HG02623 (cell line): ENCODE measurements at regions not wholly inside any gene's neighbourhood (a gene's known extent, or its start where the extent isn't known, plus 50 kb on each side); places are given as distances from the start of the nearest gene placed in this dataset.
"Not testable (repeated sequence)": the region's sequence is repeated elsewhere in the genome, so short reads cannot be mapped to it uniquely, and the experiment has no call there.

ENCODE experiments used
- ATAC-seq: cut with Tn5 transposase; IDR thresholded peaks from one replicate; pipeline ENCODE4 v1.9.1; 2021; ENCODE audit warnings: moderate library complexity; ENCODE audit not compliant: unreplicated experiment

DNA sequence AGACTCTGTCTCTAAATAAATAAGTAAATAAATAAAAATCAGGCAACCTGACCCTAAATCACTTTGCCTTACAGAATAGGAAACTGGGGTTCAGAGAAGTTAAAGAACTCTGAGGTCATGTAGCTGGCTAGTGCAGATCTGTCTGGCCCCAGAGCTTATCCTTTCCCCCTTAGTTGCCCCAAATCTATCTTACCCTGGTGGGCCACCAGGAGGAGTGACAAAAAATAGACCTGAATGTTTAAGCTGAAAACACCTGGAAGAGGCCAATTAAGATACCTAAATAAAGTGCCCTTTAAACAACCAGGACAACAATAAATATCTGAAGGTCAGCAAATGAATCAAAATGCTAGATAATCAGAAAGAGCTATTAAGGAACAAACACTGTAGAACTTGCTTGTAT, 59.7 kb downstream of the TEX35 start:
- no peak for ATAC-seq

DNA sequence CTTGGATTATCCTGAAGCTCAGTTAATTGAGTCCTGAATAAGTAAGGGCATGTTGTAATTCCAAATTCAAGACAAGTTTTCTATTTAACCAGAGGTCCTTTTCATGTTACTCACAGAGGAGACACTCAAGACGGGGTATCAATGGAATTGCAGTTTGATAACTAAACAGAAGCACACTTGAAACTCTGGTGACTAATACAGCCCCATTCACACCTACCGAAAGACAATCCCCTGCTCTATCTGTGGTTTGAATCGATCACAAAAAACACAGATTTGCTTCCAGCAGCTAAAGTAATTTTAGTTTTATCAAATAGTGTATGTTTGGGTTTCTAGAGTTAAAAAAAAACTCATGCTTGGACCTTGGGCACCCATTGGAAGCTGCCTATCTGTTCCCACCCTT, 60.4 kb downstream of the TEX35 start:
- ATAC-seq: no peak

DNA sequence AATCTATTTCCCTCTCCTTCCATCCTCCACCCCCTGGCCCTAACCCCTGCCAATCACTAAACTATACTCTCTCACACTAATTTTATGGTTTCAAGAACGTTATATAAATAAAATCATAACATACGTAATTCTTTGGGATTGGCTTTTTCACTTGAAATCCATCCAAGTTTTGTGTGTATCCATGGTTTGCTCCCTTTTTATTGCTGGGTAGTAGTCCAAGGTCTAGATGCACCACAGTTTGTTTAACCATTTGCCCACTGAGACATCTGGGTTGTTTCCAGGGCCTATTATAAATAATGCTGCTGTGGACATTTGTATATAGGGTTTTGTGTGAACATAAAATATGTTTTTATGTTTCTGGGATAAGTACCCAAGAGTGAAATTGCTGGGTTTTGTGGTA, 61.4 kb downstream of the TEX35 start:
- no peak for ATAC-seq

DNA sequence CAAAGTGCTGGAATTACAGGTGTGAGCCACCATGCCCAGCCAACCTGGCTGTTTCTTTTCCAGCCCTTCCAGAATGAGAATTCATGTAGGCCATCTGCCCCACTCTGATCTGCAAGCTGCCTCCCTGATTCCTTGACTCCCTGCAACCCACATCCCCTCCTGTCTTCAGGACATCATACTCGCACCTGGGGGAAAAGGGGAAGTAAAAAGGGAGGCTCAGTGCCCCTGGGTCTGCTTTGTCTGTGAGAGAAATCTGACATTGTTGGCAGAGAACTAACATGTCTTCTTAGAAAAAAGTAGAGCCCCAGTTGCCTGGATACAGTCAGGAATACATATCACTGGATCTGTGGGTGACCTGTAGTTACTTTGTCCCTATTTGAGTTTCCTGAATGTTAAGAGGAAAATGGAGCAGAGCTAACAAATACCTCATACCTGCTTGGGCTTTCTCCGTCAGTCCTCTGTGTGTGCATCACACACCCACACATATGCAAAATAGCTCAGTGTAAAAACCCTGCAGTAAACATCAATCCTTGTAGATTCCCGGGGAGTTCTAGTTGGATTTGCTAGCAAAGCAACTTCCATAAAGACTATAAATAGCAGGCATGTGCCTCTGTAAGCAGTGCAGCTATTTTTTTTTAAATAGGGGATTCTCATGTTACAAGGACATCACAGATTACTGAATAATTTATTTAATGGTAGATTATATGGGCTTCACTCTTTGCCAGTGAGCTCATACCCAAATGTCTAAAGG, 62.9 kb downstream of the TEX35 start:
- ATAC-seq: peak; percentile 40

DNA sequence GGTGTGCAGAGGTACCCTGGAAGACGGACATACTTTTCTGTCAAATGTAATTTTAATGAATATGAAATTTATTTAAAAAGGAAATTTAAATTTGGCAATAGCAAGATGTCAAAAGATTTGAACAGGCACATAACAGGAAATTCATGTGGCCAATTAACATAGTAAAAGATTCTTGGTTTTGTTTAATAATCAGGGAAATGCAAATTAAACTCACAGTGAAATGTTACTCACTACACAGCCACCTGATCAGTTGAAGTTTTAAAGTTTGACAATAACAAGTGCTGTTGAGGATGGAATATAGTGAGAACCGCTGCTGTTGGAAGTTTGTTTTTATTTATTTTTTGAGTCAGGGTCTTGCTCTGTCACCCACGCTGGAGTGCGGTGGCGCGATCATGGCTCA, 63.9 kb downstream of the TEX35 start:
- no peak for ATAC-seq

DNA sequence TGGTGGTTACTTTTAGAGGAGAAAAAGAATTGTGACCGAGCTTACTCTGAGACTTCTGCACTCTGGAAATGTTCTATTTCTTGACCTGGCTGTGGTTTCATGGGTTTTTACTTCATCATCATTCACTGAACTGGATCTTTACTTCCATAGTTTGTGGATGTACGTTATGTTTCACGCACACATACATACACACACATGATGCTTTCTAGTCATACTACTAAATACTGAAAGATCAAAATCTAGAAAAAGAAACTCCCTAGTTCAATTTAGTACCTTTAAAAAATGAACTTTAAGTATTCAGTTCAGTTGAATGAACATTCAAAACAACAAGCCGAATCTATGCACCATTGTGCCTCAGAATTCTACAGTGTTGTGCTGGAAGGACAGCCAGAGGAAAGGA, 65.0 kb downstream of the TEX35 start:
- ATAC-seq: no peak

DNA sequence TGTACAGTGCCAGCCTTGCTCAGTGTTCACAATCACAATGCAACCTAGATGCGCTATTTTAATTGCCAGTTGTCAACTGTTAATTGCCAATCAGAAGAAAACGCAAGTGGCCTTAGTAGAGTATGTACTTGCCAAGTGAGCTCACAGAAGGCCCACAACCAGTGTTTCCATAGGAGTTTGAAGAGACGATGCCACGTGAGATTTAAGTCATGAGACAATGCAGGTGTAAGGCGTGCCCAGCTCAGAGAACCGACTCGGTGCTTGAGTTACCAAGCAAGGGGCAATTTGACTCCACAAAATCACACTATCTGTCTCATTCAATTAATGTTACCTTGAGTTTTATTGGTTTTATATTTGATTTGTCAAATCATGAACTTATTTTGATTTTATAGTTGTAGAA, 65.6 kb downstream of the TEX35 start:
- ATAC-seq: no peak

DNA sequence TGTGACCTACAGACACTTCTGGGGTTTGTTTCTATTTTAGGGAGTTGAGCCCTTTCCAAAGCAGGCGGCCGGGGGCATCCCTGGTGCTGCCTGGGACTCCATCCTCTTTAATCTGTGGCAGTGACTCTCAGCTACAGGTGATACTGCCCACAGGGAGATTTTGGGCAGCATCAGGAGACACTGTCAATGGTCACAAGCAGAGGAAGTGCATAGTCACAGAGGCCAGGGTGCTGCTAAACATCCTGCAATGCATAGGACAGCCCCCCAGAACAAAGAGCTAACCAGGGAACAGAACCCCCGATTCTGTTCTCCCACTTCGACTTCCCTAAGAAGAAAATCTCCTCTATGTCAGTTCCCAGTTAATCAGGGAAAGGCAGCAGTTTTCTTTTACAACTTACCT, 66.2 kb downstream of the TEX35 start:
- ATAC-seq: no peak

DNA sequence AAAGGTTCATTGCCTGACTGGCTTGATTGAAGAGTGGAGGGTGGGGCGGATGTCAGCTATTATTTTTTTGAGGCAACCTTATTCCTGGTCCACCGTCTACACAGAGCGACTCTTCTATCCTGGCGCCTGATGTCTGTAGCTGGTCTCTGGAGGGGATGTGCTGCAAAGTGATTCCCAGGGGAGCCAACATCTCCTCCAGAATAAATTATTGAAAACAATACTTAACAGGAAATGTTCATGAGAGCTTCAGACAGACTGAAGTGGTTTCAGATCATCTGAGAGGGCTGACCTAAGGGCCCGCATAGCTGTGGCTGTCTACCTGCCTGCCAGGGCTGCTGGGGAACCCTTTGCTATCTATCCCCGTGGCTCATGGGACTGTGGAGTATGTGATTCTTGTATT, 66.7 kb downstream of the TEX35 start:
- peak; percentile 27 for ATAC-seq

DNA sequence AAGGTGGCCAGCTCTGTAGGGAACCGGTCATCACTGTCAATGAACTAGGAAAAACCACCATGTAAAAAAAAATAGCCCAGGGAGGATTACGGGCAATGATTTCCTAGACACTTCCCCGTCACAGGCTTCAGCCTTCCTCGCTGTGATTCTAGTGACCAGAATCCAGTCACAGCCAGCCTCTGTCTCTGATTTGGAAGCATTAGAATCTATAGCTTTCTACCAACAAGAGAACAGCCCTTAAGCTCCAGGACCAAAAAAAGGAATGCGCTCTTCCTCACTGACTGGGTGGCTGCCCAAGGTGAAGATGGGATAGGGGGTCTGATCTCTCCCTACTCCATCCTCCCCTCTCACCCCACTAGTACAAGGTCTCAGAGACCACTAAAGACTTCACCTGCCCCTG, 67.2 kb downstream of the TEX35 start:
- no peak for ATAC-seq

DNA sequence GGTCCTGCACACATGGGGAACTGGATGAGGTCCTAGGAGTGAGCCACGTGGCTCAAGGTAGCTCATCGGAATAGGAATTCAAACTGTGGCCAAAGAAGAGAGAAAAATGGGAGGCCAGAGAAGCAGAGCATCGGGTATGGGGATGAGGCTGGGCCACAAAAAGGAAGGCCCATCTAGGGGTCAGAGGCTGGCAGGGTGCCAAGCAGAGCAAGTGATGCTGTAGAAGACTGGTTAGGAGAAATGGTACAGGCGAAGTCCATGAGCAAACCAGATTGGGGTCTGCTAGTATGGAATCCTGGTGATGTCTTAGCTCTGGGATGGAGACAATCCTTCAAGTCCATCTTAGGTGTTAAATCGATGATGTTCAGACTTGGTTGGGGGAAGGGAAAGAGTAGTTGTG, 68.0 kb downstream of the TEX35 start:
- no peak for ATAC-seq

DNA sequence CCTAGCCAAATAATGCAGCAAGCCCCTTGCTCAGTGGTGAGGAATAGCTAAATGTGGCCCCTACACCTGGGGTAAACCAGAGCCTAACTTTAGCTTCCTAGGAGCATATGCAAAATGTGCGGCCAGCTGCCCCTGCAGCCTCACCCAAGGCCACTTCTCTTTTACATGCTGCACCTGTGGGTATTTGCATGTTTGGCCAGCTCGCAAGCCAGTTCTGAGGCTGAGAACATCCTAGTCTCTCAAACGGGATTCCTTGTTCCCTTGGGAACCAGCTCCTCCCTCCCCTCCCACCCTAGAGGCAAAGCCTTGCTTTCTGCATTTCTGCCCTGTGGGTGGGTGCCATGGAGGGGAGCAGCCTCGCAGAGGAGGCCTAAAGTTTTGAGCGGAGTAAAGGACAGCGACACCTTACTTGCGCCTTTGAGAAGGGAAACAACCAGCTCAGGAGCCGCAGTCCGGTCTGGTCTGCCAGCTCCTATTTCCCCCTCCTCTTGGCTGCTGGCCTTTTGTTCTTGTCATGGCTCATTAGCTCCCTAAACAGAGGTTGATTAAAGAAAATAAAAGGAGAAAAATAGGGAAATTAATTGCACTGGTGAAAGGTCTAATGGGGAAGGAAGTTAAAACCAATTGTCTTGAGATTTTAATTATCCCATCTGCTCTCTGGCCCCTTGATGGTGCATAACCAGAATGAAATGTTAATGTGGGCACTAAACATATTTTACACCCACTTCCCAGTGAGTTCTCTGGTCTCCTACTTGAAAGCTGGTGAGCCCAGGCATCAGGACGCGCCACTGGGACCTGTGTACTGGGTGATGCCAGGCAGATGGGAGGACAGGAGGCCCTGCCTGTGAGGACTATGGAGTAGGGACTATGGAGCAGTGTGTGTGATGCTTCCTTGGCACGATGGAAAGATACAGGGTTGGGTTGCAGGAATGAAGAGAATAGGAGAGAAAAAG, 68.7 kb downstream of the TEX35 start:
- peak; percentile 78 for ATAC-seq

DNA sequence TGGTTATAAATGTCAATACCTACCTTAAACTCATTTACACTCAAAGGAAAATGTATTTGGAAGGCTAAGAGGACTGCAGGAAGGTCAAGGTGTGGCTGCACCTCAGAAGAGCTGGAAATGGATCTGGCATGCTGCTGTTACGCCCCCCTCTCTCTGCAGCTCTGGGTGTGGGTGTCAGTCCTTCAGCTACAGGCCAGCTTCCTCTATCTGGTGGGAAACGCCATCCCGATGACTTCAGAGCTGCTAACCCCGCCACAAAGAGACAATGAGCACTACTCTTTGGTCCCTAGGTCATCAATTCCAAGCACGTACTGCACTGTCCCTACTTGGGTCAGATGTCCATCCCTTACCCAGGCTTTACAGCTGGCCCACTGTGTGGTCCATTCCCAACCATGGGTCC, 74.2 kb downstream of the TEX35 start:
- no peak for ATAC-seq

DNA sequence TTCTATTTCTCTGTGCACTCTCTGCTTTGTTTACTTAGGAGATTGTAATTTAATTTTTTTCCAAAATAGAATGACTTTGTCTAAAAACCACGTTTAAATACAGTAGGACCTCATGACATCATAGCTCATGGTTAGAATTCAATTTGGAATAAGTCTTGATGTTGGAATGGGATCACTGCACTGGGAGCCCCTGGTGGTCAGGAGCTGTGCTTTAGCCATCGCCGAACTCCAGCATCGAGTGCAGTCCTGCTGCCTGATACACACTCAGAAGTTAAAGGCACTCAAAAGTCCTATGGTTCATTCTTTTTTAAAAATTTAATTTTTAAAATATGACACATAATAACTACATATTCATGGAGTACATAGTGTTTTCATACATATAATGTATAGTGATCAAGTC, 75.1 kb downstream of the TEX35 start:
- no peak for ATAC-seq

DNA sequence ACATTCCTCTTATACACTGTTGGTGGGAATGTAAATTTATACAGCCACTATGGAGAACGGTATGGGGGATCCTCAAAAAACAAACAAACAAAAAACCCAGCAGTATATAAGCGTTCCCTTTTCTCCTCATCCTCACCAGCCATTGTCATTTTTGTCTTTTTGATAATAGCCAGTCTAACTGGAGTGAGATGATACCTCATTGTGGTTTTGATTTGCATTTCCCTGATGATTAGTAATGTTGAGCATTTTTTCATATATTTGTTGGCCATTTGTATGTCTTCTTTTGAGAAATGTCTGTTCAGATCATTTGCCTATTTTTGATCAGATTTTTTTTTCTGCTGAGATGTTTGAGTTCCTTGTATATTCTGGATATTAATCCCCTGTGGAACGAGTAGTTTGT, 76.1 kb downstream of the TEX35 start:
- not testable (repeated sequence) for ATAC-seq

DNA sequence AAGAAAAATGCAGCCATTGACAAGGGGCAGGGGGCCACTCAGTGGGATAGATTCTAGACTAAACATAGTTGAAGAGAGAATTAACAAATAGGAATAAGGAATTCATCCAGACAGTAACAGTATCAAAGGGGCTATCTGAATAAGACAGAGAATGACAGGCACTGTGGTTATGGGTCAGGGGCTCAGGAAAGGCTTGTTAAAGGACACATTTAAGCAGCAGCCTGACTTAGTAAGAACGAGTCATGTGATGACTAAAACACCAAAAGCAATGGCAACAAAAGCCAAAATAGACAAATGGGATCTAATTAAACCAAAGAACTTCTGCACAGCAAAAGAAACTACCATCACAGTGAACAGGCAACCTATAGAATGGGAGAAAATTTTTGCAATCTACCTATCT, 78.9 kb downstream of the TEX35 start:
- ATAC-seq: not testable (repeated sequence)

DNA sequence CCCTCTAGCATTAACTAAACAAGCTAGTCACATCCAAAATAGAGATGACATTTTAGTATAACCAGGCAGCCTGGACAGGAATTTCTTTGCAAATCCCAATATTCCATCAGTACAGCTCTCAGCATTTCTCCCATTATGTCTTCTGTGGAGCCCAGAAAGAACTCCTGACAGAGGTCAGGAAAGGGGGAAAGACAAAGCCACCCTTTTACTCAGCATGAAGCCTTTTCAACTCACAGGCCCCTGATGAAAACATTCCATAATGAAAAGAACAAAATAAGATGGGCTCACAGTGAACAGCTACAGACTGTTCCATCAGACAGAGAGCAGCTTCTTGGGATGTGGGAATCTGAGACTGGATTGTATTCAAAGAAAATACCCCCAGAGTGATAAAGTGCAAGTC, 80.6 kb downstream of the TEX35 start:
- ATAC-seq: no peak

DNA sequence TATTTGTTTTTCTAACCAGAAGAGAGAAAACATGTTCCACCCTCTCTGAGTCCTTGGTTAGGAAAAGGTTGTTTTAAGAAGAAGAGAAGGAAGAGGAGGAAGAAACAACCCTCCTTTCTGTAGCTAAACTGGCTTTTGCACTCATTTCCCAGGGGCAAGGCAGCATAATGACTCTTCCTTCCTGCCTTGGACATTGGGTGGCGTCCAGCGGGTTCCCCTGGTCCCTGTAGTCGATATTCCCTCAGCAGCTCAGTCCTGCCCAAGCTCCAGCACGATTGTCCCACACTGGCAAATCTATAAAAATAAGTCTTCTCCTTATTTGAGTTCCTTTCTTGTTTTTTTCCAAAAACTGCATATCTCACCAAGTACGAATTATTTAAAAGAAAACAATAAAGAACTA, 81.2 kb downstream of the TEX35 start:
- no peak for ATAC-seq

DNA sequence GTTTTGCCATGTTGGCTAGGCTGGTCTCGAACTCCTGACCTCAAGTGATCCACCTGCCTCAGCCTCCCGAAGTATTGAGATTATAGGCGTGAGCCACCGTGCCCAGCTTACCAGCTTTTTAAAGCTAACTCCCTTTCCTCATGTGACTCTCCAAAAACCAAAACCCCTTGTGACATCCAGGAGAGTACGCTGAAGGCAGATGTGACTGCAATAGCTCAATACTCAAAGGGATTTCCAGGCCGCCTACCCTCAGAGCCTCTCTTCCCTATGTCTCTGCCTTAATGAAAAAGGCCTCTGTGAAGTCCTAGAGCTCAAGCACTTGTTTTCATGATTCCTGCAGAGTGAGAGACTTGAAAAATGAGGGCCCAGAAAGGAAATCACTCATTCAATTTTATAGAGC, 82.6 kb downstream of the TEX35 start:
- ATAC-seq: no peak

DNA sequence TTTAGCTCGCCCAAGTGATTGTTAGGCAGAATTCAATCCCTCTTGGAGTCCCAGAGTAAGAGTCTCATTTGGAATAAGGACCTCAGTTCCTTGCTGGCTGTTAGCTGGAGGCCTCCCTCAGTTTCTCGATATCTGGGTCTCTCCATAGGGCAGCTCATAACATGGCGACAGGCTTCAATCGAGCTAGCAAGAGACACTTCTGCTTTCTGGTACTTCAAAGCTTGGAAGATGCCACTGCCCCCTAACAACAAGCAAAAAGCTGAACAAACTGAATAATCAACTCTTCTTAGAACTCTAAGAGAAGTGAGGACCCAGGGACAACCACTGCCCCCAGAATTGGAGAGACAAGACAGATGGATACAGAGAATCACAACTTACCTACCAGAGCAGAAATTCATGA, 86.2 kb downstream of the TEX35 start:
- ATAC-seq: no peak

DNA sequence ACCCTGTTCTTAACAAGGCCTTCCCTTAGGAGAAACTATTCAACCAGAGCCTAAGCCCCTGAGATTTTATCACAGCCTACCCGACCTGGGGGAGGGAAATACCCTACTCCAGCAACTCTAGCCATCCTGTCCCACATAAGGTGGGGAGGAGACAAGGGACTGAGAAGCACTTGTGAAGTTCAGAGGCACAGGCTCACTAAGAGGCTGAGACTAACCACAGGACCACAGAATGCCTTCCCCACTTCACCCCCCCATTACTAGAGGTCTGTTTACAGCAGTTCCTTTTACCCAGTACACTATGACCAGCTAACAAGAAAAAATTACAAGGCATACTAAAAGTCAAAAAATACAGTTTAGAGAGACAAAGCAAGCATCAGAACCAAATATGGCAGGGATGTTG, 86.8 kb downstream of the TEX35 start:
- ATAC-seq: peak; percentile 82

DNA sequence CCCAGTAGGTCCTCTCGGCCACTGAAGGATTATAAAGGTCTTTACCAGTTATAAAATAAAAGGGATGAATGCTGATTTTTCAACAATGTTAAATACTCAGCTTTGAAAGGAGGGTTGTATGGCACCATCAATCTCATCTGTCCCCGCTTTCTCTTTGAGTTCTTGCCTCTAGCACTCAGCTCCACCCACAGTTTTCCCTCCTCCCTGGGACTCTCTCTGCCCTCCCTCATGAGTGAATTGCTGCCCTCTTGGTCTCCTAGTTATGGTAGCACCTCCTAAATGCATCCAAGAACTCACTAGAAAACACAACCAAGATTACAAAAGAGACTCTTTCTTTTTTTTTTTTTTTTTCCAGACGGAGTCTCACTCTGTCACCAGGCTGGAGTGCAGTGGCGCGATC, 91.0 kb downstream of the TEX35 start:
- ATAC-seq: no peak
